SK-N-SH treated with all-trans-retinoic acid at 6 μM for 48 hours (cell line): ENCODE measurements at regions not wholly inside any gene's neighbourhood (a gene's known extent, or its start where the extent isn't known, plus 50 kb on each side); places are given as distances from the start of the nearest gene placed in this dataset.

Source experiments
- ATAC-seq: fragments of 200-7000 bp; cut with Tn5 transposase; 3 replicates; pipeline ENCODE4 v1.9.1; 2020; ENCODE audit warnings: mild to moderate bottlenecking, moderate library complexity
- ARNTL ChIP-seq: fragments of 450-650 bp; formaldehyde crosslinking; IDR thresholded peaks from 2 replicates; pipeline ENCODE4 v1.5.0; 2020; ENCODE audit warnings: low read depth, mild to moderate bottlenecking, moderate library complexity, borderline replicate concordance
- BACH2 ChIP-seq: fragments of 250-450 bp; sonication (Bioruptor Pico); IDR thresholded peaks from 2 replicates; pipeline ENCODE4 v1.9.0; 2021; ENCODE audit warnings: mild to moderate bottlenecking, borderline replicate concordance
- CREB5 ChIP-seq: fragments of 250-450 bp; sonication (Bioruptor Pico); IDR thresholded peaks from 2 replicates; pipeline ENCODE4 v1.5.1; 2020; ENCODE audit warnings: low read depth, mild to moderate bottlenecking, moderate library complexity
- CSDC2 ChIP-seq: fragments of 250-450 bp; sonication (Bioruptor Pico); IDR thresholded peaks from 2 replicates; pipeline ENCODE4 v1.5.0; 2020; ENCODE audit warnings: mild to moderate bottlenecking, moderate library complexity
- CSRNP3 ChIP-seq: fragments of 250-450 bp; sonication (Bioruptor Pico); IDR thresholded peaks from 2 replicates; pipeline ENCODE4 v1.5.1; 2021; ENCODE audit warnings: mild to moderate bottlenecking, moderate library complexity
- ESRRG ChIP-seq: fragments of 250-450 bp; sonication (Bioruptor Pico); IDR thresholded peaks from 2 replicates; pipeline ENCODE4 v1.6.1; 2021; ENCODE audit warnings: mild to moderate bottlenecking
- GLIS3 ChIP-seq: fragments of 250-450 bp; sonication (Bioruptor Pico); IDR thresholded peaks from 2 replicates; pipeline ENCODE4 v1.5.0; 2020; ENCODE audit warnings: mild to moderate bottlenecking, moderate library complexity
- ISL1 ChIP-seq: fragments of 250-450 bp; sonication (Bioruptor Pico); IDR thresholded peaks from 2 replicates; pipeline ENCODE4 v2.1.2; 2022; ENCODE audit warnings: mild to moderate bottlenecking, moderate library complexity
- OSR1 ChIP-seq: fragments of 250-450 bp; sonication (Bioruptor Pico); IDR thresholded peaks from 2 replicates; pipeline ENCODE4 v1.8.0; 2022; ENCODE audit warnings: moderate library complexity, mild to moderate bottlenecking, inconsistent platforms
- PATZ1 ChIP-seq: fragments of 250-450 bp; sonication (Bioruptor Pico); IDR thresholded peaks from 2 replicates; pipeline ENCODE4 v1.8.0; 2020; ENCODE audit warnings: mild to moderate bottlenecking, moderate library complexity, borderline replicate concordance
- POU6F1 ChIP-seq: fragments of 250-450 bp; sonication (Bioruptor Pico); IDR thresholded peaks from 2 replicates; pipeline ENCODE4 v1.8.0; 2021; ENCODE audit warnings: low read depth, mild to moderate bottlenecking, moderate library complexity, borderline replicate concordance
- PPARA ChIP-seq: fragments of 250-450 bp; sonication (Bioruptor Pico); IDR thresholded peaks from 2 replicates; pipeline ENCODE4 v1.5.0; 2020; ENCODE audit warnings: mild to moderate bottlenecking, borderline replicate concordance
- SNAI2 ChIP-seq: fragments of 250-450 bp; sonication (Bioruptor Pico); IDR thresholded peaks from 2 replicates; pipeline ENCODE4 v1.5.0; 2020; ENCODE audit warnings: mild to moderate bottlenecking, moderate library complexity
- TCF4 ChIP-seq: fragments of 250-450 bp; sonication (Bioruptor Pico); IDR thresholded peaks from 2 replicates; pipeline ENCODE4 v1.8.0; 2021; ENCODE audit warnings: mild to moderate bottlenecking, moderate library complexity, borderline replicate concordance
- TOX ChIP-seq: fragments of 250-450 bp; sonication (Bioruptor Pico); IDR thresholded peaks from 2 replicates; pipeline ENCODE4 v1.8.0; 2021; ENCODE audit warnings: mild to moderate bottlenecking, moderate library complexity, borderline replicate concordance
- ZC3H10 ChIP-seq: fragments of 250-450 bp; sonication (Bioruptor Pico); IDR thresholded peaks from 2 replicates; pipeline ENCODE4 v1.5.1; 2021; ENCODE audit warnings: mild to moderate bottlenecking, moderate library complexity
- ZFP3 ChIP-seq: fragments of 250-450 bp; sonication (Bioruptor Pico); IDR thresholded peaks from 2 replicates; pipeline ENCODE4 v1.5.0; 2020; ENCODE audit warnings: mild to moderate bottlenecking, moderate library complexity
- ZFP30 ChIP-seq: fragments of 450-650 bp; formaldehyde crosslinking; IDR thresholded peaks from 2 replicates; pipeline ENCODE4 v1.5.0; 2022; ENCODE audit warnings: mild to moderate bottlenecking, moderate library complexity

GRCh38 chr18:70421471-70422390 lies 132.9 kb downstream of the SOCS6 start:
- no peak for TF ChIP-seq ARNTL (CRISPR knock-in tag)
- TF ChIP-seq ISL1 (CRISPR knock-in tag), result peak; percentile 92
- no peak for TF ChIP-seq SNAI2 (CRISPR knock-in tag)
- TF ChIP-seq PPARA (CRISPR knock-in tag), result no peak
- peak; percentile 64; the same call in 1 of the 2 replicates for TF ChIP-seq CREB5 (CRISPR knock-in tag)
- TF ChIP-seq ZC3H10 (CRISPR knock-in tag), result 0 out of 2 replicates have a peak, but pooled peaks have one; percentile 7
- TF ChIP-seq ESRRG (CRISPR knock-in tag), result no peak
- TF ChIP-seq POU6F1 (CRISPR knock-in tag), result 0 out of 2 replicates have a peak, but pooled peaks have one; percentile 14
- TF ChIP-seq PATZ1 (CRISPR knock-in tag), result peak; percentile 100
- TF ChIP-seq, all 23 proteins: peak for 5

GRCh38 chr18:70420146-70420898 lies 131.5 kb downstream of the SOCS6 start:
- no peak for ATAC-seq
- no peak for TF ChIP-seq TCF4
- no peak for TF ChIP-seq TOX (CRISPR knock-in tag)
- TF ChIP-seq CREB5 (CRISPR knock-in tag), result no peak
- TF ChIP-seq CSRNP3 (CRISPR knock-in tag), result no peak
- no peak for TF ChIP-seq OSR1
- TF ChIP-seq GLIS3, result no peak
- no peak for TF ChIP-seq ZFP30 (CRISPR knock-in tag)
- no peak for TF ChIP-seq CSDC2 (CRISPR knock-in tag)
- TF ChIP-seq PATZ1 (CRISPR knock-in tag), result no peak
- TF ChIP-seq ISL1 (CRISPR knock-in tag), result no peak
- TF ChIP-seq PPARA (CRISPR knock-in tag), result no peak
- TF ChIP-seq ZC3H10 (CRISPR knock-in tag), result no peak
- TF ChIP-seq BACH2, result no peak
- TF ChIP-seq ZFP3 (CRISPR knock-in tag), result no peak
- no peak for TF ChIP-seq POU6F1 (CRISPR knock-in tag)

More at GRCh38 chr18:70421471-70422390, 132.9 kb downstream of the SOCS6 start:
- peak; percentile 78 for ATAC-seq
